ENCODE measurements at regions not wholly inside any gene's neighbourhood (a gene's known extent, or its start where the extent isn't known, plus 50 kb on each side); places are given as distances from the start of the nearest gene placed in this dataset.

- Histone ChIP-seq H3K27me3 (no peaks in the 10 kb centered on the region), H3K9me3 (no peaks in the 10 kb centered on the region), H3K27ac (no peak overlapping the region), H3K4me1 (no peaks in the 10 kb centered on the region), H3K4me3 (no peak overlapping the region), H3K36me3 (ENCODE audit: low read depth, missing control alignments) (no peaks in the 10 kb centered on the region)
- intact Hi-C loops (cut with DNase I; ENCODE audit: low total_unique reads), result no loop called here
- no peak for DNase-seq
- TF ChIP-seq POLR2A (IDR thresholded peaks at IDR 0.05) (no peak), CTCF (IDR thresholded peaks at IDR 0.05) (no peak)
- WGBS, 2 donors, result 56 to 63% methylated on average over 5 of the region's 5 CpGs
Measured at GRCh38 chr5:5592541-5592940, 170.1 kb downstream of the ICE1 start.

GRCh38 chr5:5591567-5591966 is 169.1 kb downstream of the ICE1 start:
- no peak for DNase-seq
- H3K27me3 ChIP-seq, result no peaks in the 10 kb centered on the region

GRCh38 chr5:5589857-5590256 is 167.4 kb downstream of the ICE1 start:
- TF ChIP-seq POLR2A (IDR thresholded peaks at IDR 0.05) (no peak), CTCF (IDR thresholded peaks at IDR 0.05) (no peak)
- Histone ChIP-seq H3K27me3 (no peaks in the 10 kb centered on the region), H3K36me3 (ENCODE audit: low read depth, missing control alignments) (no peaks in the 10 kb centered on the region), H3K27ac (no peak overlapping the region), H3K4me3 (no peak overlapping the region), H3K4me1 (no peaks in the 10 kb centered on the region), H3K9me3 (no peaks in the 10 kb centered on the region)
- 93 to 96% methylated on average over 11 to 12 of the region's 12 CpGs for WGBS, 2 donors
- intact Hi-C loops (cut with DNase I; ENCODE audit: low total_unique reads), result no loop called here
- DNase-seq, result no peak

More at GRCh38 chr5:5591567-5591966, 169.1 kb downstream of the ICE1 start:
- H3K4me1 ChIP-seq, result no peaks in the 10 kb centered on the region
- H3K36me3 ChIP-seq (ENCODE audit: low read depth, missing control alignments), result no peaks in the 10 kb centered on the region
- WGBS, 2 donors, result 77 to 81% methylated on average over 6 of the region's 6 CpGs
- TF ChIP-seq POLR2A (IDR thresholded peaks at IDR 0.05), result no peak
- TF ChIP-seq CTCF (IDR thresholded peaks at IDR 0.05), result no peak
- no peak overlapping the region for H3K4me3 ChIP-seq
- no peaks in the 10 kb centered on the region for H3K9me3 ChIP-seq
- no peak overlapping the region for H3K27ac ChIP-seq
- intact Hi-C loops (cut with DNase I; ENCODE audit: low total_unique reads), result no loop called here

GRCh38 chr5:5588887-5589826 is 166.7 kb downstream of the ICE1 start:
- WGBS, 2 donors, result 85 to 92% methylated on average over 11 of the region's 12 CpGs
- TF ChIP-seq POLR2A (IDR thresholded peaks at IDR 0.05), result no peak
- TF ChIP-seq CTCF (IDR thresholded peaks at IDR 0.05), result no peak
- Histone ChIP-seq H3K4me3 (no peak overlapping the region), H3K27ac (no peak overlapping the region), H3K36me3 (ENCODE audit: low read depth, missing control alignments) (no peaks in the 10 kb centered on the region), H3K27me3 (no peaks in the 10 kb centered on the region), H3K4me1 (no peaks in the 10 kb centered on the region), H3K9me3 (no peaks in the 10 kb centered on the region)
- no peak for DNase-seq
- intact Hi-C loops (cut with DNase I; ENCODE audit: low total_unique reads), result no loop called here

GRCh38 chr5:5588386-5588785 is 165.9 kb downstream of the ICE1 start:
- Histone ChIP-seq H3K4me3 (no peak overlapping the region), H3K27ac (no peak overlapping the region), H3K9me3 (no peaks in the 10 kb centered on the region), H3K27me3 (no peaks in the 10 kb centered on the region), H3K36me3 (ENCODE audit: low read depth, missing control alignments) (no peaks in the 10 kb centered on the region), H3K4me1 (no peaks in the 10 kb centered on the region)
- TF ChIP-seq POLR2A (IDR thresholded peaks at IDR 0.05), result no peak
- TF ChIP-seq CTCF (IDR thresholded peaks at IDR 0.05), result no peak
- intact Hi-C loops (cut with DNase I; ENCODE audit: low total_unique reads), result no loop called here
- 76 to 92% methylated on average over 4 of the region's 4 CpGs for WGBS, 2 donors
- peak; percentile 30 for DNase-seq
